AG20443 (cell line): ENCODE measurements at regions not wholly inside any gene's neighbourhood (a gene's known extent, or its start where the extent isn't known, plus 50 kb on each side); places are given as distances from the start of the nearest gene placed in this dataset.
"Not testable (repeated sequence)": the region's sequence is repeated elsewhere in the genome, so short reads cannot be mapped to it uniquely, and the experiment has no call there.

Experiments used
- DNase-seq: peaks from one replicate; pipeline ENCODE4 v3.0.0; 2012; ENCODE audit warnings: low spot score, mixed read lengths

DNA sequence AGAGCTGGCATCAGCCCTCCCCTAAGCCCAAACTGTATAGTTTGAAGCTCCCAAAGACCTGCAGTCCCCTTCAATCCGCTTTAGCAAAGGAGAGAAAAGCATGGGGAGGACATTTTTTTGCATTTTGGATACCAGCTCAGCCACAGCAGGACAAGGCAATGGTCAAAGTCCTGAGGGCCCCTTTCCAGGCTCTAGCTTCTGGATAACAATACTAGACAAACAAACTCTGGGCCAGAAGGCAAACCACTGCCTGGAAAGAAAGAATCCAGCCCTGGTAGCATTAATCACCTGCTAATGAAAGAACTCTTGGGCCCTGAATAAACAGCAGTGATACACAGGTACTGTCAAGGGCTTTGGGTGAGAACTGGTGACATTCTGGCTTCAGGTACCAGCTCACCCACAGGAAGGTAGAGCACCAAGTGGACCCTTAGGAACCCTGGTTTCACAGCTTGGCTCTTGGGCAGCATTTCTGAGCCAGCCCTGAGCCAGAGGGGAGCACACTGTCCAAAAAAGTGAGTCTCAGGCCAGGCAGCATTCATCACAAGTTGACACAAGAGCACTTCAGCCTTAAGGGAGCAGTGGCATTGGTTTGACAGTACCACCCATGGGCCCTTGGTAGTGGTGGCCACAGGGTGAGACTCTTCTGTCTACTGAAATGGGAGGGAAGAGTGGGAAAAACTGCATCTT is 62.5 kb downstream of the SPIN3 start:
- no peak for DNase-seq

GRCh38 chrX:56932106-56932505 is 63.2 kb downstream of the SPIN3 start:
- DNase-seq = no peak

- DNase-seq = peak; percentile 9
Measured at GRCh38 chrX:56928546-56928945, 66.8 kb downstream of the SPIN3 start.

DNA sequence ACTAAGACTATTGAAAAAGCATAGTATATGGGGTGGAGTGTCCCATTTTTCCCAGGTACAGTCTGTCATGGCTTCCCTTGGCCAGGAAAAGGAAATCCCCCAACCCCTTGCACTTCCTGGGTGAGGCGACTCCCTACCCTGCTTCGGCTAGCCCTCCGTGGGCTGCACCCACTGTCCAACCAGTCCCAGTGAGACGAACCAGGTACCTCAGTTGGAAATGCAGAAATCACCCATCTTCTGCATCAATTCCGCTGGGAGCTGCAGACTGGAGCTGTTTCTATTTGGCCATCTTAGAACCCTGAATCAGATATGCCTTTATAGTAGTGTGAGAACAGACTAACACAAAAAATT is 74.4 kb downstream of the SPIN3 start:
- DNase-seq = not testable (repeated sequence)

DNA sequence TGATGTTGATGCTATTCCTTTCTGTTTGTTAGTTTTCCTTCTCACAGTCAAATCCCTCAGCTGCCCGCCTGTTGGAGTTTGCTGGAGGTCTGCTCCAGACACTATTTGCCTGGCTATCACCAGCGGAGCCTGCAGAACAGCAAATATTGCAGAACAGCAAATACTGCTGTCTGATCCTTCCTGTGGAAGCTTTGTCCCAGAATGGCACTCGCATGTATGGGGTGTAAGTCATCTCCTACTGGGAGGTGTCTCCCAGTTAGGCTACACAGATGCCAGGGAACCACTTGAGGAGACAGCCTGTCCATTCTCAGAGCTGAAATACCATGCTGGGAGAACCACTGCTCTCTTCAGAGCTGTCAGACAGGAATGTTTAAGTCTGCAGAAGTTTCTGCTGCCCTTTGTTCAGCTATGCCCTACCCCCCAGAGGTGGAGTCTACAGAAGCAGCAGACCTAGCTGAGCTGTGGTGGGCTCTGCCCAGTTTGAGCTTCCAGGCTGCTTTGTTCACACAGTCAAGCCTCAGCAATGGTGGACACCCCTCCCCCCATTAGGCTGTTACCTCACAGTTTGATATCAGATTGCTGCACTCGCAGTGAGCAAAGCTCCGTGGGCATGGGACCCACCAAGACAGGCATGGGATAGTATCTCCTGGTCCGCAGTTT is 74.9 kb downstream of the SPIN3 start:
- no peak for DNase-seq

DNA sequence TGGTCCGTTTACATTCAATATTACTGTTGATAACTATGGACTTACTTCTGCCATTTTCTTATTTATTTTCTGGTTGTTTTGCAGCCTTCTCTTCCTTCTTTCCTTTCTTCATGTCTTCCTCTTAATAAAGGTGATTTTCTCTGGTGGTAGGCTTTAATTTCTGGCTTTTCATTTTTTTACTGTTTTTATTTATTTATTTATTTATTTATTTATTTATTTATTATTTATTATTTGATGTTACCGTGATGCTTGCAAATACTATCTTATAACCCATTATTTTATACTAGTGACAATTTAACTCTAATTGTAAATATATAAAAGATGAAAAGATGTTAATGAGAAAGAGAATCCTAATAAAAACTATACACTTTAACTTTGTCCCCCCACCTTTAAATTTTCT is 112.8 kb downstream of the SPIN3 start:
- no peak for DNase-seq
